Neural progenitor cell (in vitro differentiated cells): ENCODE measurements at regions not wholly inside any gene's neighbourhood (a gene's known extent, or its start where the extent isn't known, plus 50 kb on each side); places are given as distances from the start of the nearest gene placed in this dataset.

ENCODE experiments used
- DNase-seq: peaks from one replicate; pipeline ENCODE4 v3.0.0-alpha.2; 2016; ENCODE audit warnings: low spot score
- H2AFZ ChIP-seq: fragments of 200-600 bp; sonication (generic); replicated peaks from 2 replicates; pipeline ENCODE4 v1.6.1; 2016; ENCODE audit warnings: antibody characterized with exemption
- H3F3A ChIP-seq: fragments of 200-600 bp; sonication (generic); 2 replicates; pipeline ENCODE4 v1.6.1; 2016; ENCODE audit warnings: antibody characterized with exemption, low read depth
- H3K27ac ChIP-seq: fragments of 200-600 bp; sonication (generic); 2 replicates; pipeline ENCODE4 v1.5.1; 2016; ENCODE audit warnings: mild to moderate bottlenecking
- H3K27me3 ChIP-seq: fragments of 200-600 bp; sonication (generic); 2 replicates; pipeline ENCODE4 v1.6.1; 2016; ENCODE audit warnings: mild to moderate bottlenecking, moderate library complexity
- H3K36me3 ChIP-seq: fragments of 200-600 bp; sonication (generic); 2 replicates; pipeline ENCODE4 v1.5.1; 2016
- H3K4me1 ChIP-seq: fragments of 200-600 bp; sonication (generic); 2 replicates; pipeline ENCODE4 v1.6.1; 2016; ENCODE audit warnings: mixed run types
- H3K4me2 ChIP-seq: fragments of 200-600 bp; sonication (generic); 2 replicates; pipeline ENCODE4 v1.6.1; 2016
- H3K4me3 ChIP-seq: fragments of 200-600 bp; sonication (generic); 2 replicates; pipeline ENCODE4 v1.5.1; 2016
- H3K79me2 ChIP-seq: fragments of 200-600 bp; sonication (generic); 2 replicates; pipeline ENCODE4 v1.6.1; 2016; ENCODE audit warnings: low read depth
- H3K9ac ChIP-seq: fragments of 200-600 bp; sonication (generic); 2 replicates; pipeline ENCODE4 v1.6.1; 2016
- H3K9me3 ChIP-seq: fragments of 200-600 bp; sonication (generic); 2 replicates; pipeline ENCODE4 v1.5.1; 2016; ENCODE audit warnings: low read depth
- H4K20me1 ChIP-seq: fragments of 200-600 bp; sonication (generic); 2 replicates; pipeline ENCODE4 v1.6.1; 2016; ENCODE audit warnings: low read depth
- H3K27ac Mint-ChIP-seq: 3 replicates; pipeline ENCODE4 v1.8.0; 2021; ENCODE audit warnings: mixed read lengths
- H3K27me3 Mint-ChIP-seq: 2 replicates; pipeline ENCODE4 v1.8.0; 2022; ENCODE audit warnings: low read depth, mild to moderate bottlenecking, inconsistent platforms, moderate library complexity, mixed read lengths; ENCODE audit not compliant: insufficient read depth
- H3K36me3 Mint-ChIP-seq: 3 replicates; pipeline ENCODE4 v1.8.0; 2021; ENCODE audit warnings: mixed read lengths
- H3K4me1 Mint-ChIP-seq: 3 replicates; pipeline ENCODE4 v1.8.0; 2021; ENCODE audit warnings: mixed read lengths
- H3K4me3 Mint-ChIP-seq: 3 replicates; pipeline ENCODE4 v1.8.0; 2021; ENCODE audit warnings: mild to moderate bottlenecking, moderate library complexity, mixed read lengths
- H3K9me3 Mint-ChIP-seq: 3 replicates; pipeline ENCODE4 v1.8.0; 2020; ENCODE audit warnings: mixed read lengths
- EZH2 ChIP-seq: fragments of 200-600 bp; sonication (generic); IDR thresholded peaks from 2 replicates; pipeline ENCODE4 v1.6.1; 2017; ENCODE audit warnings: antibody characterized with exemption, mild to moderate bottlenecking, moderate library complexity
- EZH2phosphoT487 ChIP-seq: fragments of 200-600 bp; sonication (generic); IDR thresholded peaks from 2 replicates; pipeline ENCODE4 v1.6.1; 2017; ENCODE audit warnings: antibody characterized with exemption
- TF ChIP-seq, protein P1 (sequence below): fragments of 200-600 bp; sonication (generic); IDR thresholded peaks from 2 replicates; pipeline ENCODE4 v1.5.1; 2017; ENCODE audit warnings: antibody characterized with exemption, mild to moderate bottlenecking

DNA sequence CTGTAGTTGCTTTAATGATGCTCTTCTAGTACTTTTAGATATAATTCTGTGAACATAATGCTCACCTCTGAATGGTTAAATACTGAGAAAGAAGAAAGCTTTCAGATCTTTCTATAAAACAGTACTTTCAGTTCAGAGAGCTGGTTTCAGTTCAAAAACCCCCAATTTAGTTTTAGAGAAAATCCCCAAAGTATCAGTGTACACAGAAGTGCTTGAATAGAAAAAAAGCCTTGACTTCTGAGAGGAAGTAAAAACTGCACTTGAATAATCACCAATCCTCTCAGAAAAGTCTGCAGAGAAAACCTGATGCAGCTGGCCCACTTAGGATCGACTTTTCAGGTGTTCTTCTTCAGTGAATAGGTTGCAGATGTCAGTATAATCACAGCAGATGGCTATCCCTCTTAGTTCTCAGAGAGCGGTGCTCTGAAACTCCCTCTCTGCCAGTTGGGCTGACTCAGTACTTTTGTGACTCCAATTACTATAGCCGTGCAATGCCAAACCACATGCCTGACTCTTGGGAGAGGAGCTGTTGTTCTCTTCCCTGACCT lies 616.3 kb downstream of the LRFN5 start:
- no peak overlapping the region for H3K4me3 Mint-ChIP-seq
- no peak overlapping the region for H2AFZ ChIP-seq
- H3K4me2 ChIP-seq, result no peak overlapping the region

DNA sequence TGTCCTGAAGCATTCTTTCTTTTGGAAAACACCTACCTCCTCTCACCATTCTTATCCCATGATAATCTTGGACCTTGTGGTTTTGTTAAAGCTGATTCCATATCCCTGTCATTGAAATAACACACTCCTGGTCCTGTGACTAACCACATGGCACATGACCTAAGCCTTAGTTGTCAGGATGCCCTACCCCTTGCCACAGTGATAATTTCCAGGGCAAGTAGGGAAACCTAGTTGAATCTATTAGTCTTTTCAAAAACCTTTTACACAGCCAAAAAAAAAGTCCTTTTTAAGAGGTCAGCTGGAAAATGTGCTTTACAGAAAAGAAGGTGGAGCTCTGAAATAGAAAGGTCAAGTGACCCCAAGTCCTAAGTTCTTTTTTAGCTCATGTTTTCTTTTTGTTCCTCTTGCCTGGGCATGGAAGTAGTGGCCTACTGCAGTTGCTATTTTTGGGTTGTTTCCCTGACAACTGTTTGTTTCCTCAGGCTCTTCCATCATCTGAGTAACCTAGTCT lies 608.4 kb downstream of the LRFN5 start:
- no peaks in the 10 kb centered on the region for H3F3A ChIP-seq
- no peak overlapping the region for H3K4me3 ChIP-seq
- DNase-seq, result no peak
- no peak overlapping the region for H3K4me2 ChIP-seq
- peaks cover 3% of the 10 kb centered on the region for H3K27me3 Mint-ChIP-seq
- no peak overlapping the region for H3K4me3 Mint-ChIP-seq
- H3K9ac ChIP-seq, result no peak overlapping the region
- no peak overlapping the region for H3K27ac Mint-ChIP-seq
- no peaks in the 10 kb centered on the region for H3K36me3 ChIP-seq
- peaks cover 12% of the 10 kb centered on the region for H3K4me1 Mint-ChIP-seq
- H3K4me1 ChIP-seq, result no peaks in the 10 kb centered on the region
- no peaks in the 10 kb centered on the region for H4K20me1 ChIP-seq
- H3K9me3 Mint-ChIP-seq, result no peaks in the 10 kb centered on the region
- TF ChIP-seq, protein P1, sequence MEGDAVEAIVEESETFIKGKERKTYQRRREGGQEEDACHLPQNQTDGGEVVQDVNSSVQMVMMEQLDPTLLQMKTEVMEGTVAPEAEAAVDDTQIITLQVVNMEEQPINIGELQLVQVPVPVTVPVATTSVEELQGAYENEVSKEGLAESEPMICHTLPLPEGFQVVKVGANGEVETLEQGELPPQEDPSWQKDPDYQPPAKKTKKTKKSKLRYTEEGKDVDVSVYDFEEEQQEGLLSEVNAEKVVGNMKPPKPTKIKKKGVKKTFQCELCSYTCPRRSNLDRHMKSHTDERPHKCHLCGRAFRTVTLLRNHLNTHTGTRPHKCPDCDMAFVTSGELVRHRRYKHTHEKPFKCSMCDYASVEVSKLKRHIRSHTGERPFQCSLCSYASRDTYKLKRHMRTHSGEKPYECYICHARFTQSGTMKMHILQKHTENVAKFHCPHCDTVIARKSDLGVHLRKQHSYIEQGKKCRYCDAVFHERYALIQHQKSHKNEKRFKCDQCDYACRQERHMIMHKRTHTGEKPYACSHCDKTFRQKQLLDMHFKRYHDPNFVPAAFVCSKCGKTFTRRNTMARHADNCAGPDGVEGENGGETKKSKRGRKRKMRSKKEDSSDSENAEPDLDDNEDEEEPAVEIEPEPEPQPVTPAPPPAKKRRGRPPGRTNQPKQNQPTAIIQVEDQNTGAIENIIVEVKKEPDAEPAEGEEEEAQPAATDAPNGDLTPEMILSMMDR, result no peak
- TF ChIP-seq EZH2phosphoT487 (no peak), EZH2 (no peak)
- no peaks in the 10 kb centered on the region for H3K36me3 Mint-ChIP-seq
- no peaks in the 10 kb centered on the region for H3K27me3 ChIP-seq
- H3K79me2 ChIP-seq, result no peaks in the 10 kb centered on the region
- H2AFZ ChIP-seq, result peak overlapping the region; percentile 31
- no peaks in the 10 kb centered on the region for H3K9me3 ChIP-seq
- no peak overlapping the region for H3K27ac ChIP-seq

More for the DNA sequence above, 616.3 kb downstream of the LRFN5 start:
- Histone ChIP-seq H3K36me3 (no peaks in the 10 kb centered on the region), H3K9me3 (no peaks in the 10 kb centered on the region), H3K4me1 (no peaks in the 10 kb centered on the region), H3K9ac (no peak overlapping the region), H3K4me3 (no peak overlapping the region), H3F3A (no peaks in the 10 kb centered on the region), H3K27me3 (no peaks in the 10 kb centered on the region), H3K79me2 (no peaks in the 10 kb centered on the region), H3K27ac (no peak overlapping the region), H4K20me1 (no peaks in the 10 kb centered on the region)
- no peaks in the 10 kb centered on the region for H3K9me3 Mint-ChIP-seq
- H3K27me3 Mint-ChIP-seq, result peaks cover 3% of the 10 kb centered on the region
- TF ChIP-seq, protein P1, result no peak
- TF ChIP-seq EZH2 (no peak), EZH2phosphoT487 (no peak)
- DNase-seq, result no peak
- H3K27ac Mint-ChIP-seq, result no peak overlapping the region
- H3K36me3 Mint-ChIP-seq, result no peaks in the 10 kb centered on the region
- no peaks in the 10 kb centered on the region for H3K4me1 Mint-ChIP-seq

DNA sequence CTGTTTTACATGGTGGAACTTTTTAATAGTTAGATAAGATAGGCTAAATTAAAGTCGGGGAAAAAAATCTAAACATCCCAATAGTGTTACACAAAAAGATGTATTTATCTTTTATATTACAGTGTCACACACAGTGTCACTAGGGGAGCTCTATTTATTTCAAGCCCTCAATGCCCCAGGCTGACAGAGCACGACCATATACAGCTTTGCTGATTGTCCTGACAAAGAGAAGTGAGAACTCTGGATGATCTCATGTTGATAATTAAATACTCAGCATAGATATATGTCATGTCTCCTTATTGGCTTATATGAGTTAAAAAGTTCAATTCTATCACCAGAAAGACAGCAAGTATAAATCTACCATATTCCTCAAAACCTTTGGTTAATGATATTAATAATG lies 594.3 kb downstream of the LRFN5 start:
- Histone ChIP-seq H3K9me3 (no peaks in the 10 kb centered on the region), H3K4me3 (no peak overlapping the region), H3K27ac (no peak overlapping the region), H3K36me3 (no peaks in the 10 kb centered on the region), H2AFZ (no peak overlapping the region), H3F3A (no peaks in the 10 kb centered on the region), H3K79me2 (no peaks in the 10 kb centered on the region), H4K20me1 (no peaks in the 10 kb centered on the region), H3K4me2 (no peak overlapping the region), H3K4me1 (no peaks in the 10 kb centered on the region), H3K27me3 (no peaks in the 10 kb centered on the region), H3K9ac (no peak overlapping the region)
- Mint-ChIP-seq H3K27me3 (no peaks in the 10 kb centered on the region), H3K4me1 (no peaks in the 10 kb centered on the region), H3K27ac (no peak overlapping the region), H3K4me3 (no peak overlapping the region), H3K9me3 (no peaks in the 10 kb centered on the region), H3K36me3 (no peaks in the 10 kb centered on the region)
- no peak for DNase-seq
- TF ChIP-seq, protein P1, result no peak
- TF ChIP-seq EZH2phosphoT487 (no peak), EZH2 (no peak)
